ENCODE measurements at regions not wholly inside any gene's neighbourhood (a gene's known extent, or its start where the extent isn't known, plus 50 kb on each side); places are given as distances from the start of the nearest gene placed in this dataset.
"Not testable (repeated sequence)": the region's sequence is repeated elsewhere in the genome, so short reads cannot be mapped to it uniquely, and the experiment has no call there.

DNA sequence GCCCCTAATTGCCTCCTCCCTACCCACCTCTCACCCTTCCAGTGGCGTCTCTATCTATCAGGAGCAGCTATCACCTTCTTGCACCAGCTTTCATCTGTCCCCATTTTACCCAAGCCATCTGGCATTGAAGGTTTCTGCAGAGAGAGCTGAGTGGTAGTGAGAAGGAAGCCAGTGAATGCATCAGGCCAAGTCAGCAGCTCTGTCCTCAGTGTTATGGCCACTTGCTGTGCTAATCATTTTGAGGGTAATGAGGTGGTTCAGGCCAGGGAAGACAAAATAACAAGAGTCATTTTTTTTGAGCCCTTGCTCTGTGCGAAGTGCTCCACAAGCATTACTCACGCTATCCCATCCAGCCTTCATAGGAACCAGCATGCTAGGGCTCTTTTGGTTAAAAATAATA lies 164.7 kb downstream of the SUDS3 start:
- DNase-seq = no peak

DNA sequence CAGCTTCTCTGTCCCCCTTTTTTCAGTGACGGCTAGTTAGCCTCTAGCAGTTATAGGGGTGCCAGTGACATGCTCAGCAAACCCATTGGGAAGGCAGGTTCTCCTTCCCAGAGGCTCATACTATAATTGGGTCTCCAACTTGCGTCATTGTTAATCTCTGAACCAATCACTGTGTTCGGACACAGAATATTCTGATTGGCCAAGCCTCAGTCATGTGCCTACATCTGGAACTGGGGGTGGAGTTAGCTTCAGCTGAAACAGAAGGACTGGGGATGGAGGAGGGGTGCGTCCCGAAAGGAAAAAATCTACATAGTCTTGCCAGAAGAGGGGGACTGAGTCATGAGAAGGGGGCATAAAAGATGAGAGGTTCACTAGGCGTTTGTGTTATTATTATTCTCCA lies 165.6 kb downstream of the SUDS3 start:
- DNase-seq = no peak

DNA sequence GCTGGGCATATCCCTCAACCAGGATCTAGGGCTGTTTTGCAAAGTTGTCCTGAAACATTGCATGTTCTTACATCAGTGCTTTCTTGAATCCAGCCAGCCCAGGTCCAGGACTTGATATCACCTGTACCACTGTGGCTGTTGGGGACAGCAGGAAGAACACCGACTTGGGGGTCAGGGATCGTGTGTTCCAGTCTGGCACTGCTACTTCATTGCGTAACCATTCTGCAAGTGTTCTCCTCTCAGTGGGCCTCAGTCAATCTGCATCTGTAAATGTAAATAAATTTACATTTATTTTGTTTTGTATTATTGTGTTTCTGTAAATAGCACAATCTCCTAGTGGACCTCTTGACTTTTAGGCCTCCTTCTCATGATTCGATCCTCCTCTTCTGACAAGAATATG lies 167.3 kb downstream of the SUDS3 start:
- DNase-seq = no peak

- no peak for DNase-seq
Measured at GRCh38 chr12:118544569-118544968, 168.2 kb downstream of the SUDS3 start.

DNA sequence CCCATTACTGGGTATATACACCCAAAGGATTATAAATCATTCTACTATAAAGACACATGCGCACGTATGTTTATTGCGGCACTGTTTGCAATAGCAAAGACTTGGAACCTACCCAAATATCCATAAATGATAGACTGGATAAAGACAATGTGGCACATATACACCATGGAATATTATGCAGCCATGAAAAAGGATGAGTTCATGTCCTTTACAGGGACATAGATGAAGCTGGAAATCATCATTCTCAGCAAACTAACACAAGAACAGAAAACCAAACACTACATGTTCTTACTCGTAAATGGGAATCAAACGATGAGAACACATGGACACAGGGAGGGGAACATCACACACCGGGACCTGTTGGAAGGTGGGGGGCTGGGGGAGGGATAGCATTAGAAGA lies 171.3 kb downstream of the SUDS3 start:
- not testable (repeated sequence) for DNase-seq

DNA sequence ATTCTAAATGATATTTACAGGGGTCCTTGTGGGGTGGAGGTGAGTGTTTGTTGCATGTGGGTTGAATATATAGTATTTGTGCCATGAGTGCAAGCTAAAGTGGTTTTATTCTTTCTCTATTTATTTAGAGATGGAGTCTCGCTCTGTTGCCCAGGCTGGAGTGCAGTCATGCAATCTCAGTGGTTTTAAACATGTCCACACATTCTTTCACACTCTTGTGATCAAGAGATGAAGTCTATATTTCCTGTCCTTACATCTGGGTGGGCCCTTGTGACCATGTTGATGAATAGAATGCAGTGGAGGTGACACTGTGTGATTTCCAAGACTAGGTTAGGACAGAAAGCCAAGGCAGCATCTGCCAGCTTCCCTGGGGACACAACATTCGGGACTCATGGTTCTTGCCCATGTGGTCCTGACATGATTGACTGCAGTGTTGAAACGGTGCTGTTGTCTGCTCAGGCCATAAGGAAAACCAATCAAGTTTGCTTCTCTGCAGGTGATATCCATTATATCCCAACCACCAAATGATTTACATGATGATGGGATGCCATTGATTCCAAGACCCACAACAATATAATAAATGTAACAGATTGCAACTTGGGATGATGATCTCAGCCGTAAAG lies 172.6 kb downstream of the SUDS3 start:
- DNase-seq = no peak

GRCh38 chr12:118549510-118549980 lies 173.2 kb downstream of the SUDS3 start:
- no peak for DNase-seq

- no peak for DNase-seq
Measured at GRCh38 chr12:118553856-118554504, 177.6 kb downstream of the SUDS3 start.

- DNase-seq = no peak
Measured at GRCh38 chr12:118558941-118559340, 182.6 kb downstream of the SUDS3 start.

- no peak for DNase-seq
Measured at GRCh38 chr12:118560733-118561132, 184.4 kb downstream of the SUDS3 start.

- DNase-seq = no peak
Measured at GRCh38 chr12:118571730-118572129, 195.4 kb downstream of the SUDS3 start.

GRCh38 chr12:118574288-118574687 lies 197.9 kb downstream of the SUDS3 start:
- no peak for DNase-seq

DNA sequence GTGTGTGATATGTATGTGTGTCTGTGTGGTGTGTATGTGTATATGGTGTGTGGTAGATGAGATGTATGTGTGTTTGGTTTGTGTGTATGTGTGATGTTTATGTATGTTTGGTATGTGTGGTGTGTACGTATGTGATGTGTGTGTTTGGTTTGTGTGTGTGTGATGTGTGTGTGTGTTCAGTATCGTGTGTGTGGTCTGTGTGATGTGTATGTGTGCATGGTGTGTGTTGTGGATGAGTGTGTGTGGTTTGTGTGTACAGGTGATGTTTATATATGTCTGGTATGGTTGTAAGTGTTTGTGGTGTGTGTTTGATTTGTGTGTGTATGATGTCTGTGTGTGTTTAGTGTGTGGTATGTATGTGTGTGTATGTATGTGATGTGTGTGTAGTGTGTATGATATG lies 199.4 kb downstream of the SUDS3 start:
- no peak for DNase-seq

- DNase-seq = no peak
Measured at GRCh38 chr12:118581371-118581770, 205.0 kb downstream of the SUDS3 start.

DNA sequence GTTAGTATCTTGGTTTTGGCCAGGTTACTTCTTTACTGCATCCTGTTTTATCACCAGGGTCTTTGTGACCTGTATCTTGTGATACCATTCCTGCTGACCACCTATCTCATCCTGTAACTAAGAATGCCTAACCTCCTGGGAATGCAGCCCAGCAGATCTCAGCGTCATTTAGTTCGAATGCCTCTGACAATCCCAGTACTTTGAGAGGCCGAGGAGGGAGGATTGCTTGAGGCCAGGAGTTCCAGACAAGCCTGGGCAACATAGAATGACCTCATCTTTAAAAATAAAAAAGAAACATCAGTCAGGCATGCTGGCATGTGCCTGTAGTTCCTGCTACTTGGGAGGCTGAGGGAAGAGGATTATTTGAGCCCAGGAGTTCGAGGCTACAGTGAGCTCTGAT lies 206.5 kb downstream of the SUDS3 start:
- DNase-seq = no peak

GRCh38 chr12:118586433-118586832 lies 210.1 kb downstream of the SUDS3 start:
- no peak for DNase-seq

DNA sequence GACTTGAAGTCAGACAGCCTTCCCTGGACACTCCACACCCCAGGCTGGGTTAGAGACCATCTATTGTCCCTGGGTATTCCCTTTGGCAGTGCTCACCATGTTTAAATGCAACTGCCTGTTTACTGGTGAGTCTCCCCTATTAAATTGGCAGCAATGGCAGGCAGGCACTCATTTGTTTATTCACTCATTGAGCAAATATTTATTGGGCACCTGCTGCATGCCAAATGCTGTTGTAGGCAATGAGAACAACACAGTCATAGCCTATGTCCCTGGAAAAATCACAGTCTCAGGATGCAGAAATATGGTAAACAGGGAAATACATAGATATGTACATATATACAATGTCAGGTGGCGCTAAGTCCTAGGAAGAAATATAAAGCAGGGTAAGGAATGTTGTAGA lies 212.8 kb downstream of the SUDS3 start:
- DNase-seq = no peak

DNA sequence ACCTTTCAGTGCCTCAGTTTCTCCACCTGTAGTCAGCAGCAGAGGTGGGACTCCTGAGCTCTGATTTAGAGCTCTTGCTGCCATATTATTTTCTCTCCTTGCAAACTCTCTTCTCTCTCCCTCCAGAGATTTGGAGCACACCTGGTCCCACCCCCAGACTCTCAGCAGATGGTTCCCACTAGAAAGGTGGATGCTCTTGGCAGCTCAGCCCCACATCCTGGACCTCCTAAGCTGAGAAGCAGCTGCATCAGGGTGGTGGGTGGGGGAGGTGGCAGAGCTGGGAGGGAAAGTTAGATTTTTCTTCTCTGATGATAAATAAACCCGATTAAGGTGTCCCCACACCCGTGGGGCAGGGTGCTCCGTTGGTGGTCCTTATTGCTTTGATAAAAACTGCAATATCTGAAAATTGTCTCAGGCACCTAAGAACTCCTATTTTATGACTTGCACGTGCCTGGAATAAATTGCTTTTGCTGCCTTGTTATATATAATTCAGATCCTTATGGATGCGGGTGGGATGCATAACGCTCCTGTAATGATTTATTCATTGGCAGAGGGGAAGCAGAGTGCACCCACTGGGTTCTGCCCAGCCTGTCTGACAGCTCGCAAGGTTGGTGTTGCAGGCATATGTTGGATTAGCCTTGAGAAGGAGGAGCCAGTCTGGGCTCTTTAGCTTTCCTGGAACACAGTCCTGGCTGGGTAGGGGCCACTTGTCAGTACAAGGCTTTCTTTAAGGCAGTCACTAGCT lies 214.2 kb downstream of the SUDS3 start:
- no peak for DNase-seq

GRCh38 chr12:118603610-118604361 lies 227.4 kb downstream of the SUDS3 start:
- DNase-seq = no peak

DNA sequence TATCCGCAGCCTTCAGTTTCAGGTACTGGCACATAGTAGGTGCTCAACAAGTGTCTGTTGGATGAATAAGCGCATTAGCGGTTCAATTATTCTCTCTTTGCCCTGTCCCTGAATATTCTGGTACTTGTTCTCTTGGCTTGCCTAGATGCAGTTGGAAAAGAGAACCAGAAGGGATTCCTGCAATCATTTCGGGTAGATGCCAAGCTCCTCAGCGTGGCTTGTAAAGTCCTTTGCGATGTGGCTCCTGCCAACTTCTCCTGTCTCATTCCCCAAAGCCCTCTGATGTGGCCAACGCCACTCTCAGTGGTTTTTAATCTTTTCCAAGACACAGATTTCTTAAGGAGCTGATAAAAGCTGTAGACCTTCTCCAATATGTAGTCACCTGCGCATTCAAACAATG lies 230.3 kb downstream of the SUDS3 start:
- no peak for DNase-seq

GRCh38 chr12:118607831-118608230 lies 231.5 kb downstream of the SUDS3 start:
- no peak for DNase-seq

DNA sequence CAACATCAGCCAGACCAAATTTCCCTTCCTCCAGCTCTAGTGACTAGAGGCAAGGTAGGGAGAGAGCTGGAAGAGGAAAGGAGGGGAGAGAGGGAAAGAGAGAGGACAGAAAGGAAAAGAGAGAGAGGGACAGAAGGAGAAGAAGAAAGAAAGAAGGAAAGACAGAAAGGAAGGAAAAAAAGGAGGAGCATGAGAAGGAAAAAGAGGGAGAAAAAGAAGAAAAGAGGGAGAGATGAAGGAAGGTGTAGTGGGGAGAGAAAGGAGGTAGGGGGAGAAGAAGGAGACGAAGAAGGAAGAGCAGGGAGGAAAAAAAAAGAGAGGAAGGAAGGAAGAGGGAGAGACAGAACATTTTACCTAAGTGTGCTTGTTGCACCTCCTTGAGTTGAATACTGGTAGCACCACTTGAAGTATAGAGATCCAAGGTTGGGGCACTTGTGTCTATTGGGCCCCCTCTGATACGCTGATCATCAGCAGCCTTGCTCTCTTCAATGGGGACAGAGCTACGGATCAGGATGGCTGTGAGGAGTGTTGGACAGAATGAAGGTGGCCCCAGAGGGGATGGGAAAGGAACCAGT lies 232.5 kb downstream of the SUDS3 start:
- DNase-seq = no peak

- DNase-seq = no peak
Measured at GRCh38 chr12:118611295-118611694, 234.9 kb downstream of the SUDS3 start.

Measured in left hindlimb (tissue), 1 donor.